ENCODE measurements at regions not wholly inside any gene's neighbourhood (a gene's known extent, or its start where the extent isn't known, plus 50 kb on each side); places are given as distances from the start of the nearest gene placed in this dataset.
"Not testable (repeated sequence)": the region's sequence is repeated elsewhere in the genome, so short reads cannot be mapped to it uniquely, and the experiment has no call there.

GRCh38 chr10:21355591-21356011, 169.9 kb downstream of the SKIDA1 start:
- CTCF ChIA-PET: no interaction called here
- Histone ChIP-seq H3K79me2 (ENCODE audit: low read depth) (no peaks in the 10 kb centered on the region), H2AFZ (no peak overlapping the region), H3K4me1 (replicated peaks; ENCODE audit: insufficient read depth) (peaks cover 37% of the 10 kb centered on the region), H3K4me2 (peak overlapping the region; percentile 47), H3K4me3 (no peak overlapping the region), H4K20me1 (ENCODE audit: insufficient read depth) (no peaks in the 10 kb centered on the region), H3F3A (ENCODE audit: insufficient read depth, low read depth) (peaks cover 8% of the 10 kb centered on the region; the same call in 1 of the 2 replicates), H3K27ac (peak overlapping the region; percentile 69), H3K27me3 (ENCODE audit: insufficient read depth, low read depth) (no peaks in the 10 kb centered on the region), H3K9me3 (ENCODE audit: insufficient read depth, low read depth) (no peaks in the 10 kb centered on the region), H3K36me3 (ENCODE audit: low read depth) (no peaks in the 10 kb centered on the region), H3K9me2 (ENCODE audit: insufficient read depth) (no peaks in the 10 kb centered on the region)
- POLR2A ChIA-PET (ENCODE audit: unreplicated experiment): no interaction called here
- BruUV-seq (replicated peaks): no TSS peak
- intact Hi-C loops (cut with micrococcal nuclease; ENCODE audit: unreplicated experiment): loop anchor here (2.0 kb wide), 1 partner anchor 19 kb away; no protein-coding TSS in a partner anchor
- peak; percentile 23 to 68 for DNase-seq
- TF ChIP-seq, protein P1, sequence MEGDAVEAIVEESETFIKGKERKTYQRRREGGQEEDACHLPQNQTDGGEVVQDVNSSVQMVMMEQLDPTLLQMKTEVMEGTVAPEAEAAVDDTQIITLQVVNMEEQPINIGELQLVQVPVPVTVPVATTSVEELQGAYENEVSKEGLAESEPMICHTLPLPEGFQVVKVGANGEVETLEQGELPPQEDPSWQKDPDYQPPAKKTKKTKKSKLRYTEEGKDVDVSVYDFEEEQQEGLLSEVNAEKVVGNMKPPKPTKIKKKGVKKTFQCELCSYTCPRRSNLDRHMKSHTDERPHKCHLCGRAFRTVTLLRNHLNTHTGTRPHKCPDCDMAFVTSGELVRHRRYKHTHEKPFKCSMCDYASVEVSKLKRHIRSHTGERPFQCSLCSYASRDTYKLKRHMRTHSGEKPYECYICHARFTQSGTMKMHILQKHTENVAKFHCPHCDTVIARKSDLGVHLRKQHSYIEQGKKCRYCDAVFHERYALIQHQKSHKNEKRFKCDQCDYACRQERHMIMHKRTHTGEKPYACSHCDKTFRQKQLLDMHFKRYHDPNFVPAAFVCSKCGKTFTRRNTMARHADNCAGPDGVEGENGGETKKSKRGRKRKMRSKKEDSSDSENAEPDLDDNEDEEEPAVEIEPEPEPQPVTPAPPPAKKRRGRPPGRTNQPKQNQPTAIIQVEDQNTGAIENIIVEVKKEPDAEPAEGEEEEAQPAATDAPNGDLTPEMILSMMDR (conservative IDR thresholded peaks at IDR 0.05): no peak
- TF ChIP-seq EZH2 (IDR thresholded peaks at IDR 0.05; ENCODE audit: low read depth): no peak

- peaks cover 40% of the 10 kb centered on the region for H3K4me1 ChIP-seq (replicated peaks; ENCODE audit: insufficient read depth)
- no peak overlapping the region for H3K4me3 ChIP-seq
- no peak overlapping the region for H3K4me2 ChIP-seq
- H4K20me1 ChIP-seq (ENCODE audit: insufficient read depth): no peaks in the 10 kb centered on the region
- H3F3A ChIP-seq (ENCODE audit: insufficient read depth, low read depth): peaks cover 19% of the 10 kb centered on the region; the same call in 1 of the 2 replicates
- BruUV-seq (replicated peaks): no TSS peak
- H3K27ac ChIP-seq: no peak overlapping the region
- POLR2A ChIA-PET (ENCODE audit: unreplicated experiment): no interaction called here
- H3K36me3 ChIP-seq (ENCODE audit: low read depth): no peaks in the 10 kb centered on the region
- CTCF ChIA-PET: no interaction called here
- H2AFZ ChIP-seq: no peak overlapping the region
- no peaks in the 10 kb centered on the region for H3K9me2 ChIP-seq (ENCODE audit: insufficient read depth)
- H3K27me3 ChIP-seq (ENCODE audit: insufficient read depth, low read depth): no peaks in the 10 kb centered on the region
- no peaks in the 10 kb centered on the region for H3K9me3 ChIP-seq (ENCODE audit: insufficient read depth, low read depth)
- intact Hi-C loops (cut with micrococcal nuclease; ENCODE audit: unreplicated experiment): no loop called here
- no peaks in the 10 kb centered on the region for H3K79me2 ChIP-seq (ENCODE audit: low read depth)
- DNase-seq: no peak
- TF ChIP-seq EZH2 (IDR thresholded peaks at IDR 0.05; ENCODE audit: low read depth): no peak
- TF ChIP-seq, protein P1 (conservative IDR thresholded peaks at IDR 0.05): no peak
These were observed 172.6 kb downstream of the SKIDA1 start for GRCh38 chr10:21352886-21353285.

DNA sequence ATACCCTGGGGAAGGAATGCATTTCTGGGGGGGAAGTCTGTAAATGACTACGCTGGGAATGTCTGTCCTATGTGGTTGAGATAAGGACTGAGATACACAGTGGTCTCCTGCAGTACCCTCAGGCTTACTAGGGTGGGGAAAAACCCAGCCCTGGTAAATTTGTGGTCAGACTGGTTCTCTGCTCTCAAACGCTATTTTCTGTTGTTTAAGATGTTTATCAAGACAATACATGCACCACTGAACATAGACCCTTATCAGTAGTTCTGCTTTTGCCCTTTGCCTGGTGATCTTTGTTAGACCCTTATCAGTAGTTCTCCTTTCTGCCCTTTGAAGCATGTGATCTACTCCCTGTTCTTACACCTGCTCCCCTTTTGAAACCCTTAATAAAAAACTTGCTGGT, 173.9 kb downstream of the SKIDA1 start:
- H3K36me3 ChIP-seq (ENCODE audit: low read depth); H4K20me1 ChIP-seq (ENCODE audit: insufficient read depth); H3K9me2 ChIP-seq (ENCODE audit: insufficient read depth); H3K27me3 ChIP-seq (ENCODE audit: insufficient read depth, low read depth); H3K4me3 ChIP-seq; H2AFZ ChIP-seq; intact Hi-C loops (cut with micrococcal nuclease; ENCODE audit: unreplicated experiment); H3K79me2 ChIP-seq (ENCODE audit: low read depth); BruUV-seq (replicated peaks); H3K9me3 ChIP-seq (ENCODE audit: insufficient read depth, low read depth); H3K27ac ChIP-seq; POLR2A ChIA-PET (ENCODE audit: unreplicated experiment); CTCF ChIA-PET; H3K4me2 ChIP-seq: not testable (repeated sequence)
- Histone ChIP-seq H3K4me1 (replicated peaks; ENCODE audit: insufficient read depth) (peaks cover 40% of the 10 kb centered on the region), H3F3A (ENCODE audit: insufficient read depth, low read depth) (peaks cover 19% of the 10 kb centered on the region; the same call in 1 of the 2 replicates)
- DNase-seq: peak in 1 of 2 experiments; percentile 44

DNA sequence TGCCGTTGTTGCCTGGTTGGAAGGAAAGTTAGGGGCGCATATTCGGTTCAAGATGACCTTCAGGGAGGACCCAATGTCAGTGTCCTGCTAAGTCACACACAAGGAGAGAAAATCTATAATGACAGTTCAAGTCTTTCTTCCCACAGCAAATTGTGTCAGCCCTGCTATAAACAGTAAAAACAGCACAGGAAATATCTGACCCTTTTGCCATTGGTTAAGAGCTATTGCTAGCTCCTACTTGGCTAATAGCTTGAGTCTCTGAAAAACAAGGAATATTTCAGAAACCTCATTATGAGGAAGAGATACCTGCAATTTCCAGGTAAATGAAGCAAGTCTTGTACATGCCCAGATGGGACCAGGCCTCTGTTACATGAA, 175.6 kb downstream of the SKIDA1 start:
- H3K4me2 ChIP-seq: no peak overlapping the region
- H3K27me3 ChIP-seq (ENCODE audit: insufficient read depth, low read depth): no peaks in the 10 kb centered on the region
- ChIA-PET CTCF (no interaction called here), POLR2A (ENCODE audit: unreplicated experiment) (interaction anchor here (0.5 kb wide), 1 partner anchor 255 kb away, joined by 23 read pairs; no protein-coding TSS in a partner anchor)
- no peak overlapping the region for H3K4me3 ChIP-seq
- DNase-seq: no peak
- TF ChIP-seq, protein P1 (conservative IDR thresholded peaks at IDR 0.05): no peak
- no peak for TF ChIP-seq EZH2 (IDR thresholded peaks at IDR 0.05; ENCODE audit: low read depth)
- H3K27ac ChIP-seq: peak overlapping the region; percentile 24
- no peak overlapping the region; the same call in 1 of the 2 replicates for H2AFZ ChIP-seq
- H3K9me2 ChIP-seq (ENCODE audit: insufficient read depth): no peaks in the 10 kb centered on the region
- H4K20me1 ChIP-seq (ENCODE audit: insufficient read depth): no peaks in the 10 kb centered on the region
- H3F3A ChIP-seq (ENCODE audit: insufficient read depth, low read depth): peaks cover 19% of the 10 kb centered on the region; the same call in 1 of the 2 replicates
- no peaks in the 10 kb centered on the region for H3K9me3 ChIP-seq (ENCODE audit: insufficient read depth, low read depth)
- H3K79me2 ChIP-seq (ENCODE audit: low read depth): no peaks in the 10 kb centered on the region
- H3K4me1 ChIP-seq (replicated peaks; ENCODE audit: insufficient read depth): peaks cover 27% of the 10 kb centered on the region
- intact Hi-C loops (cut with micrococcal nuclease; ENCODE audit: unreplicated experiment): no loop called here
- no TSS peak for BruUV-seq (replicated peaks)
- H3K36me3 ChIP-seq (ENCODE audit: low read depth): no peaks in the 10 kb centered on the region
